Esophagus muscularis mucosa (tissue), 3 donors: ENCODE measurements at regions not wholly inside any gene's neighbourhood (a gene's known extent, or its start where the extent isn't known, plus 50 kb on each side); places are given as distances from the start of the nearest gene placed in this dataset.

Source experiments
- CTCF ChIP-seq, 3 experiments: fragments of 200-600 bp in 2 of 3; fragments of 450-650 bp in 1 of 3; sonication (generic) in 2 of 3; IDR thresholded peaks; one replicate each; pipeline ENCODE4 v1.5.1; 2017 to 2019; ENCODE audit warnings: antibody characterized with exemption in 3 of 3, mild to moderate bottlenecking in 2 of 3, moderate library complexity in 1 of 3
- POLR2A ChIP-seq: fragments of 450-650 bp; IDR thresholded peaks from one replicate; pipeline ENCODE4 v1.6.1; 2017; ENCODE audit warnings: antibody characterized with exemption, moderate library complexity, mild to moderate bottlenecking, low read depth
- POLR2AphosphoS5 ChIP-seq, 2 donors: sonication (generic); formaldehyde crosslinking; IDR thresholded peaks; one replicate each; pipeline ENCODE4 v1.6.1; 2017; ENCODE audit warnings: antibody characterized with exemption in 2 of 2

GRCh38 chr11:121964591-121964990 is 151.4 kb downstream of the BLID start:
- TF ChIP-seq CTCF (IDR thresholded peaks at IDR 0.05): no peak
- no peak for TF ChIP-seq POLR2A
- no peak for TF ChIP-seq POLR2AphosphoS5 (IDR thresholded peaks at IDR 0.05)
